ENCODE measurements at regions not wholly inside any gene's neighbourhood (a gene's known extent, or its start where the extent isn't known, plus 50 kb on each side); places are given as distances from the start of the nearest gene placed in this dataset.

DNA sequence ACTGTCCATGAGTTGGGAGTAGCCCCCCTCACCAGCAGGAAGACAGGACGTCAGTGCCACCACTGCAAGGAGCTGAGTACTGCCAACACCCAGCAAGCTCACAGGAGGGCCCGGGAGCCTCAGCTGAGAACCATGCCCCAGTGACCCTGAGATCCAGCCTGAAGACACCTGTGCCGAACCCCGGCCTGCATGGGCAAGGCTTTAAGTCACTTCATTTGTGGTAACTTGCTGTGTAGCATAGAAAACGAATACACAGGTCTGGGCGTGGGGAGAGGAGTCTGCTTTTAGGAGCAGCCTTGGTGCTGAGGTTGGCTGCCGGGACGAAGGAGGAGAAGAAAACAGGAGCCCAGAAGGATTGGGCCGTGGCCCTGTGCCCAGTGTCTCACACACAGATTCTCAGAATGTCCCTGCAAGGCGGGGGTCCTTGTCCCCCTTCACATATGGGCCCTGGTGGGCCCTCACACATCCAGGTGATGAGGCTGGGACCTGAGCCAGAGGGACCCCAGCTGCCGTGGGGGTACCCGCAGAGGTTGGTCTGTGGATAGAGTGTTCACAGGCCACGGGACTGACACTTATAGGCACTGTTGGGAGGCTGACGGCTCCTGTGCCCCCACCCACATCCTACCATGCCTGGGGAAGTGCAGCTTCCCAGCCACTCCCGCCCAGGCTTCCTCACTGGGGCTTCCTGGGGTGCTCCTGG, 85.3 kb downstream of the PLXNA1 start:
- Histone ChIP-seq H3K9me3 (no peaks in the 10 kb centered on the region), H3K27me3 (no peaks in the 10 kb centered on the region), H3K4me3 (no peak overlapping the region), H3K36me3 (no peaks in the 10 kb centered on the region), H3K27ac (no peak overlapping the region), H3K4me1 (peaks cover 0 to 1% of the 10 kb centered on the region in 2 donors)
- TF ChIP-seq, protein P1, sequence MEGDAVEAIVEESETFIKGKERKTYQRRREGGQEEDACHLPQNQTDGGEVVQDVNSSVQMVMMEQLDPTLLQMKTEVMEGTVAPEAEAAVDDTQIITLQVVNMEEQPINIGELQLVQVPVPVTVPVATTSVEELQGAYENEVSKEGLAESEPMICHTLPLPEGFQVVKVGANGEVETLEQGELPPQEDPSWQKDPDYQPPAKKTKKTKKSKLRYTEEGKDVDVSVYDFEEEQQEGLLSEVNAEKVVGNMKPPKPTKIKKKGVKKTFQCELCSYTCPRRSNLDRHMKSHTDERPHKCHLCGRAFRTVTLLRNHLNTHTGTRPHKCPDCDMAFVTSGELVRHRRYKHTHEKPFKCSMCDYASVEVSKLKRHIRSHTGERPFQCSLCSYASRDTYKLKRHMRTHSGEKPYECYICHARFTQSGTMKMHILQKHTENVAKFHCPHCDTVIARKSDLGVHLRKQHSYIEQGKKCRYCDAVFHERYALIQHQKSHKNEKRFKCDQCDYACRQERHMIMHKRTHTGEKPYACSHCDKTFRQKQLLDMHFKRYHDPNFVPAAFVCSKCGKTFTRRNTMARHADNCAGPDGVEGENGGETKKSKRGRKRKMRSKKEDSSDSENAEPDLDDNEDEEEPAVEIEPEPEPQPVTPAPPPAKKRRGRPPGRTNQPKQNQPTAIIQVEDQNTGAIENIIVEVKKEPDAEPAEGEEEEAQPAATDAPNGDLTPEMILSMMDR (IDR thresholded peaks at IDR 0.05), result no peak
- no peak for DNase-seq (ENCODE audit: low spot score)

DNA sequence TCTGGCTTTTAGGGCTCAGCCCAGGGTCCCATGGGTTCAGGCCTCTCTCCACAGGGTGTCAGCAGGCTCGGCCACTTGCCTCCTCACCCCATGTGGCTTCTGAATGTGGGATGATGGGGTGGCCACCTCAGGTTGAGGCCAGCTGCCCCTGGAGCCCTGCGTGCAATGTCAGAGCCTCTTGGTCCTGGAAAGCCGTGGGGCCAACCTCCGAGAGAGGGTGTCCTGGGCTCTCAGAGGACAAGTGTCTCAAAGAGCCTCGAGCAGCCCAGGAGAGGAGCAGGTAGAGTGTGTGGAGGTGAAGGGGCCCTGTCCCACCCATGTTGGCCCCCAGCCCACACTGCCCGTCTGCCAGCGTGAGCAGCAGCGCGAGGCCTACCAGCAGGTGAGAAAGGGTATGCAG, 86.0 kb downstream of the PLXNA1 start:
- Histone ChIP-seq H3K36me3 (no peaks in the 10 kb centered on the region), H3K27ac (no peak overlapping the region), H3K27me3 (no peaks in the 10 kb centered on the region), H3K4me1 (peaks cover 0 to 7% of the 10 kb centered on the region in 2 donors), H3K9me3 (no peaks in the 10 kb centered on the region), H3K4me3 (no peak overlapping the region)
- TF ChIP-seq, protein P1 (IDR thresholded peaks at IDR 0.05), result no peak
- no peak for DNase-seq (ENCODE audit: low spot score)

DNA sequence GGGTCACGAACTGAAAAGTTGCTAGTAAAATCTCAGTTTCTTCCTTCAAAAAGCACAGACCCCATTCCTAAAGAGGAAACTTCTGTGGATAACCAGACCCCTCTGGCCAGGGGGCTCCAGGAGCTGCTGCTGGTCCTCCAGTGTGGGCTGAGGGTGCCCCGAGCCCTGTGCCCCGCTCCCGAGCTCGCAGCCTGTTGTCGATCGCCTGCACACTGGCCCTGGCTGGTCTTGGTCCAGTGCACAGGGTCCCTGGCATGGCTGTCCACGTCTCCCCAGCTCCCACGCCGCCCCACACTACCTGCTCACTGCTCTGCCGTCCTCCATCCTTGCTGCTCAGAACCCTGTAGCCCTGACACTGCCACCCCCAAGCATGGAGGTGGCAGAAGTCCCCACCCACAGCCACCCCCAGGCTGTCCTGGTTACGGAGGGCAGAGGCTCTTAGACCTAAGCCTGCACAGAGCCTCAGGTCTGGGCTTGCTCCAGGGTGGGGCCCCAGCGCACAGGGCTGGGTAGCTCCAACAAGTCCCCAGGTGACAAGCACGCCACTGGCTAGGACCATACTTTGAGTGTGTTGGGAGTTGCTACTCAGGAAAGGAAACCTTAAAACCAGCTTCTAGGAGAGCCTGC, 87.0 kb downstream of the PLXNA1 start:
- no peaks in the 10 kb centered on the region for H3K9me3 ChIP-seq
- peaks cover 0 to 8% of the 10 kb centered on the region in 2 donors for H3K4me1 ChIP-seq
- TF ChIP-seq, protein P1 (IDR thresholded peaks at IDR 0.05), result no peak
- H3K36me3 ChIP-seq, result no peaks in the 10 kb centered on the region
- no peak for DNase-seq (ENCODE audit: low spot score)
- H3K27ac ChIP-seq, result no peak overlapping the region
- no peak overlapping the region for H3K4me3 ChIP-seq
- H3K27me3 ChIP-seq, result no peaks in the 10 kb centered on the region

DNA sequence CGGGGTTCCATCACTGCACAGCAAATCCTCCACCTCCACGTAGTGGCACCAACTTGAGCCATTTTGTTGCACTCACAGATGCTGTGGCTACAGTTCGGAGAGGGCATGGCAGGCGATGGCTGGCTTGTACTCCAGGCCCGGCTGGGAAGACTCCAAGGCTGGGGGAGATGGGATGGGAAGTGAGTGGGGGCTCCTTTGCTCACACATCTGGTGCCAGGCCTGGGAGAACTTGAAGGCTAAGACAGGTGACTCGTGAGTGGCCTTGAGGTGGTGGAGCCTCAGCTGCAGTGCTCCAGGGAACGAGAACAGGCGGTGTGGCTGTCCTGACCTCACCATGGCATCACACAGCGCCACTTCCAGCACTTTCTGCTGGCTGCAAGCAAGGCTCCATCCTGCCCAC, 87.9 kb downstream of the PLXNA1 start:
- H3K36me3 ChIP-seq, result no peaks in the 10 kb centered on the region
- H3K9me3 ChIP-seq, result no peaks in the 10 kb centered on the region
- H3K27ac ChIP-seq, result no peak overlapping the region
- TF ChIP-seq, protein P1 (IDR thresholded peaks at IDR 0.05), result no peak
- H3K4me1 ChIP-seq, result peaks cover 0 to 8% of the 10 kb centered on the region in 2 donors
- H3K4me3 ChIP-seq, result no peak overlapping the region
- H3K27me3 ChIP-seq, result no peaks in the 10 kb centered on the region
- no peak for DNase-seq (ENCODE audit: low spot score)

DNA sequence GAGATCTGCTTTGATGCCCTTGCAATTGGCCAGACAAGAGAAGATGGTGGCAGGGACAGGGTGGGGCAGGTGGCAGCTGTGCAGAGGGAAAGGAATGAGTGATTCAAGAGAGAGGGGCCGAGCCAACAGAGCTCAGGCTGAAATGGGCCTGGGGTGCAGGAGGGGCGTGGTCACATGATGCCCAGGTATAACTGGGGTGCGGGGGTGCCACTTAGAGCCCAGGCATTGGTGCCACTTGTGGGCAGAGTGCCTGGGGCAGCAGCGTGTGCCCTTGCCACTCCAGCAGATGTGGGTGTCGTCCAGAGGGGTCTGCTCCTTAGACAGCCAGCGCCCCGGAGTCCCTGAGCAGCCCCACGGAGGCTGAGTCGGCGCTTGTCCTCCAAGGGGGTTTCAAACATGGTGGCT, 88.7 kb downstream of the PLXNA1 start:
- TF ChIP-seq, protein P1 (IDR thresholded peaks at IDR 0.05), result no peak
- H3K4me1 ChIP-seq, result peaks cover 0 to 8% of the 10 kb centered on the region in 2 donors
- no peaks in the 10 kb centered on the region for H3K36me3 ChIP-seq
- H3K27me3 ChIP-seq, result no peaks in the 10 kb centered on the region
- H3K27ac ChIP-seq, result no peak overlapping the region
- no peaks in the 10 kb centered on the region for H3K9me3 ChIP-seq
- DNase-seq (ENCODE audit: low spot score), result no peak
- H3K4me3 ChIP-seq, result no peak overlapping the region

All from right atrium auricular region (tissue), 2 donors.